Osteocyte (in vitro differentiated cells): ENCODE measurements at regions not wholly inside any gene's neighbourhood (a gene's known extent, or its start where the extent isn't known, plus 50 kb on each side); places are given as distances from the start of the nearest gene placed in this dataset.

Source experiments
- DNase-seq: peaks from one replicate; pipeline ENCODE4 v3.0.0; 2021; ENCODE audit warnings: mixed read lengths; ENCODE audit not compliant: unreplicated experiment; ENCODE audit errors: extremely low spot score
- H3K27ac Mint-ChIP-seq: one replicate; pipeline ENCODE4 v1.8.0; 2021; ENCODE audit warnings: mild to moderate bottlenecking, mixed read lengths; ENCODE audit not compliant: unreplicated experiment
- H3K27me3 Mint-ChIP-seq: one replicate; pipeline ENCODE4 v1.8.0; 2021; ENCODE audit warnings: mixed read lengths; ENCODE audit not compliant: unreplicated experiment
- H3K36me3 Mint-ChIP-seq: one replicate; pipeline ENCODE4 v1.8.0; 2021; ENCODE audit warnings: mixed read lengths; ENCODE audit not compliant: unreplicated experiment
- H3K4me1 Mint-ChIP-seq: one replicate; pipeline ENCODE4 v1.8.0; 2021; ENCODE audit warnings: mixed read lengths; ENCODE audit not compliant: unreplicated experiment
- H3K4me3 Mint-ChIP-seq: one replicate; pipeline ENCODE4 v1.8.0; 2021; ENCODE audit warnings: mild to moderate bottlenecking, moderate library complexity, mixed read lengths; ENCODE audit not compliant: unreplicated experiment
- H3K9me3 Mint-ChIP-seq: one replicate; pipeline ENCODE4 v1.8.0; 2021; ENCODE audit warnings: mixed read lengths; ENCODE audit not compliant: unreplicated experiment
- CTCF ChIP-seq: fragments of 200-600 bp; sonication (generic); IDR thresholded peaks from 2 replicates; pipeline ENCODE4 v1.5.0; 2021; ENCODE audit warnings: antibody characterized with exemption, mild to moderate bottlenecking, moderate library complexity

GRCh38 chr15:94000606-94001005, 230.8 kb upstream of the MCTP2 start:
- Mint-ChIP-seq H3K27ac (no peak overlapping the region), H3K9me3 (no peaks in the 10 kb centered on the region), H3K4me3 (no peak overlapping the region), H3K27me3 (peaks cover 12% of the 10 kb centered on the region), H3K4me1 (peaks cover 17% of the 10 kb centered on the region), H3K36me3 (no peaks in the 10 kb centered on the region)
- no peak for TF ChIP-seq CTCF
- DNase-seq = no peak

GRCh38 chr15:93997071-93997658, 234.2 kb upstream of the MCTP2 start:
- H3K36me3 Mint-ChIP-seq = no peaks in the 10 kb centered on the region
- no peak for DNase-seq
- no peak overlapping the region for H3K4me3 Mint-ChIP-seq
- H3K27ac Mint-ChIP-seq = no peak overlapping the region
- peaks cover 26% of the 10 kb centered on the region for H3K27me3 Mint-ChIP-seq
- peaks cover 17% of the 10 kb centered on the region for H3K4me1 Mint-ChIP-seq
- H3K9me3 Mint-ChIP-seq = no peaks in the 10 kb centered on the region
- TF ChIP-seq CTCF = peak; percentile 87

- peaks cover 15% of the 10 kb centered on the region for H3K27me3 Mint-ChIP-seq
Observed at GRCh38 chr15:93989440-93989998, 241.8 kb upstream of the MCTP2 start.

GRCh38 chr15:93987068-93987467, 244.3 kb upstream of the MCTP2 start:
- H3K4me3 Mint-ChIP-seq = no peak overlapping the region
- H3K36me3 Mint-ChIP-seq = no peaks in the 10 kb centered on the region
- H3K9me3 Mint-ChIP-seq = no peaks in the 10 kb centered on the region
- no peak overlapping the region for H3K27ac Mint-ChIP-seq
- no peak for DNase-seq
- no peaks in the 10 kb centered on the region for H3K4me1 Mint-ChIP-seq
- TF ChIP-seq CTCF = no peak
- peaks cover 12% of the 10 kb centered on the region for H3K27me3 Mint-ChIP-seq

More at GRCh38 chr15:93989440-93989998, 241.8 kb upstream of the MCTP2 start:
- Mint-ChIP-seq H3K4me3 (no peak overlapping the region), H3K36me3 (no peaks in the 10 kb centered on the region), H3K9me3 (no peaks in the 10 kb centered on the region), H3K27ac (no peak overlapping the region), H3K4me1 (no peaks in the 10 kb centered on the region)
- TF ChIP-seq CTCF = no peak
- no peak for DNase-seq

GRCh38 chr15:93986400-93986984, 244.9 kb upstream of the MCTP2 start:
- no peak overlapping the region for H3K4me3 Mint-ChIP-seq
- no peaks in the 10 kb centered on the region for H3K4me1 Mint-ChIP-seq
- H3K36me3 Mint-ChIP-seq = no peaks in the 10 kb centered on the region
- DNase-seq = no peak
- TF ChIP-seq CTCF = no peak
- H3K27me3 Mint-ChIP-seq = peaks cover 12% of the 10 kb centered on the region
- no peak overlapping the region for H3K27ac Mint-ChIP-seq
- no peaks in the 10 kb centered on the region for H3K9me3 Mint-ChIP-seq
